RWPE2 (cell line): ENCODE measurements at regions not wholly inside any gene's neighbourhood (a gene's known extent, or its start where the extent isn't known, plus 50 kb on each side); places are given as distances from the start of the nearest gene placed in this dataset.

Experiments
- ATAC-seq: fragments of 200-7000 bp; cut with Tn5 transposase; 3 replicates; pipeline ENCODE4 v1.9.1; 2021; ENCODE audit warnings: low read depth
- DNase-seq: peaks from one replicate; pipeline ENCODE4 v3.0.0-alpha.2; 2020; ENCODE audit warnings: low spot score
- H3K27ac ChIP-seq: fragments of 450-650 bp; 2 replicates; pipeline ENCODE4 v1.5.1; 2017; ENCODE audit warnings: mild to moderate bottlenecking; ENCODE audit not compliant: poor library complexity, severe bottlenecking
- H3K27me3 ChIP-seq: fragments of 250-450 bp; sonication (Bioruptor Pico); 2 replicates; pipeline ENCODE4 v1.5.1; 2021; ENCODE audit warnings: mild to moderate bottlenecking, moderate library complexity; ENCODE audit not compliant: insufficient read depth, poor library complexity, severe bottlenecking
- H3K36me3 ChIP-seq: fragments of 250-450 bp; sonication (Bioruptor Pico); 2 replicates; pipeline ENCODE4 v1.5.1; 2020; ENCODE audit warnings: low read depth, mild to moderate bottlenecking, moderate library complexity
- H3K4me1 ChIP-seq: fragments of 250-450 bp; sonication (Bioruptor Pico); 2 replicates; pipeline ENCODE4 v1.5.1; 2021; ENCODE audit warnings: mild to moderate bottlenecking, moderate library complexity; ENCODE audit not compliant: insufficient read depth, poor library complexity, severe bottlenecking
- H3K4me3 ChIP-seq: fragments of 250-450 bp; sonication (Bioruptor Pico); 2 replicates; pipeline ENCODE4 v1.5.1; 2021; ENCODE audit warnings: mild to moderate bottlenecking, moderate library complexity; ENCODE audit not compliant: severe bottlenecking
- H3K9me3 ChIP-seq: fragments of 250-450 bp; sonication (Bioruptor Pico); 2 replicates; pipeline ENCODE4 v1.5.1; 2021; ENCODE audit warnings: mild to moderate bottlenecking, moderate library complexity; ENCODE audit not compliant: severe bottlenecking
- CTCF ChIP-seq: fragments of 450-650 bp; IDR thresholded peaks from one replicate; pipeline ENCODE4 v1.5.1; 2017; ENCODE audit warnings: mild to moderate bottlenecking, moderate library complexity; ENCODE audit not compliant: poor library complexity, severe bottlenecking

GRCh38 chr13:37319031-37319443 is 213.6 kb upstream of the CSNK1A1L start:
- no peak for ATAC-seq
- no peak for DNase-seq
- H3K4me3 ChIP-seq: no peak overlapping the region

GRCh38 chr13:37316935-37317334 is 211.5 kb upstream of the CSNK1A1L start:
- DNase-seq: no peak
- no peak for ATAC-seq
- no peak overlapping the region for H3K27ac ChIP-seq
- peaks cover 13% of the 10 kb centered on the region for H3K4me1 ChIP-seq
- TF ChIP-seq CTCF: no peak
- H3K4me3 ChIP-seq: no peak overlapping the region
- H3K9me3 ChIP-seq: no peaks in the 10 kb centered on the region
- no peaks in the 10 kb centered on the region for H3K36me3 ChIP-seq
- no peaks in the 10 kb centered on the region for H3K27me3 ChIP-seq

More at GRCh38 chr13:37319031-37319443, 213.6 kb upstream of the CSNK1A1L start:
- no peaks in the 10 kb centered on the region for H3K4me1 ChIP-seq
- no peak for TF ChIP-seq CTCF
- no peak overlapping the region for H3K27ac ChIP-seq
- no peaks in the 10 kb centered on the region for H3K9me3 ChIP-seq
- no peaks in the 10 kb centered on the region for H3K27me3 ChIP-seq
- H3K36me3 ChIP-seq: no peaks in the 10 kb centered on the region

- no peaks in the 10 kb centered on the region for H3K36me3 ChIP-seq
- no peak for TF ChIP-seq CTCF
- DNase-seq: no peak
- H3K4me1 ChIP-seq: peaks cover 13% of the 10 kb centered on the region
- H3K27ac ChIP-seq: peak overlapping the region; percentile 80
- no peaks in the 10 kb centered on the region for H3K9me3 ChIP-seq
- peak; percentile 98 for ATAC-seq
- H3K4me3 ChIP-seq: no peak overlapping the region
- H3K27me3 ChIP-seq: no peaks in the 10 kb centered on the region
Measured at GRCh38 chr13:37313372-37313771, 207.9 kb upstream of the CSNK1A1L start.

- no peaks in the 10 kb centered on the region for H3K9me3 ChIP-seq
- no peak for DNase-seq
- no peak for TF ChIP-seq CTCF
- H3K36me3 ChIP-seq: no peaks in the 10 kb centered on the region
- no peak overlapping the region for H3K4me3 ChIP-seq
- peak; percentile 98 for ATAC-seq
- H3K27me3 ChIP-seq: no peaks in the 10 kb centered on the region
- peak overlapping the region; percentile 85 for H3K27ac ChIP-seq
- peaks cover 11% of the 10 kb centered on the region for H3K4me1 ChIP-seq
Measured at GRCh38 chr13:37306778-37307544, 201.5 kb upstream of the CSNK1A1L start.

GRCh38 chr13:37303606-37304005 is 198.1 kb upstream of the CSNK1A1L start:
- no peak overlapping the region for H3K27ac ChIP-seq
- no peak for TF ChIP-seq CTCF
- DNase-seq: no peak
- peaks cover 11% of the 10 kb centered on the region for H3K4me1 ChIP-seq
- no peaks in the 10 kb centered on the region for H3K9me3 ChIP-seq
- H3K27me3 ChIP-seq: no peaks in the 10 kb centered on the region
- no peak for ATAC-seq
- H3K4me3 ChIP-seq: no peak overlapping the region
- H3K36me3 ChIP-seq: no peaks in the 10 kb centered on the region
